Renal cortex interstitium (tissue), 11 donors: ENCODE measurements at regions not wholly inside any gene's neighbourhood (a gene's known extent, or its start where the extent isn't known, plus 50 kb on each side); places are given as distances from the start of the nearest gene placed in this dataset.

Experiments
- DNase-seq, 11 donors: peaks; one replicate each; pipeline ENCODE4 v3.0.0-alpha.2; 2013; ENCODE audit warnings: low read depth in 9 of 11, low spot score in 4 of 11; ENCODE audit errors: extremely low read depth in 1 of 11

GRCh38 chr2:19022334-19022733 is 336.1 kb downstream of the OSR1 start:
- DNase-seq, result no peak

- no peak for DNase-seq
Observed at GRCh38 chr2:19021721-19022120, 336.7 kb downstream of the OSR1 start.

- DNase-seq, result no peak
Observed at GRCh38 chr2:19021100-19021476, 337.3 kb downstream of the OSR1 start.

- no peak for DNase-seq
Observed at GRCh38 chr2:19020144-19021099, 338.0 kb downstream of the OSR1 start.

GRCh38 chr2:19009510-19009909 is 348.9 kb downstream of the OSR1 start:
- no peak for DNase-seq

GRCh38 chr2:19003554-19003953 is 354.9 kb downstream of the OSR1 start:
- no peak for DNase-seq

GRCh38 chr2:19000776-19001175 is 357.6 kb downstream of the OSR1 start:
- no peak for DNase-seq

GRCh38 chr2:18999198-18999597 is 359.2 kb downstream of the OSR1 start:
- no peak for DNase-seq

- DNase-seq, result no peak
Observed at GRCh38 chr2:18998491-18998890, 359.9 kb downstream of the OSR1 start.

- no peak for DNase-seq
Observed at GRCh38 chr2:18993756-18994338, 364.6 kb downstream of the OSR1 start.

- no peak for DNase-seq
Observed at GRCh38 chr2:18991177-18992168, 366.9 kb downstream of the OSR1 start.

- DNase-seq, result no peak
Observed at GRCh38 chr2:18988631-18989232, 369.7 kb downstream of the OSR1 start.

GRCh38 chr2:18987592-18988073 is 370.8 kb downstream of the OSR1 start:
- DNase-seq, result peak in 1 of 11 donors; percentile 18

GRCh38 chr2:18987016-18987415 is 371.4 kb downstream of the OSR1 start:
- DNase-seq, result no peak

- DNase-seq, result no peak
Observed at GRCh38 chr2:18986046-18986445, 372.4 kb downstream of the OSR1 start.

- no peak for DNase-seq
Observed at GRCh38 chr2:18980786-18981430, 377.5 kb downstream of the OSR1 start.

GRCh38 chr2:18980104-18980785 is 378.2 kb downstream of the OSR1 start:
- no peak for DNase-seq

GRCh38 chr2:18977409-18977808 is 381.0 kb downstream of the OSR1 start:
- no peak for DNase-seq
